HG03575 (cell line): ENCODE measurements at regions not wholly inside any gene's neighbourhood (a gene's known extent, or its start where the extent isn't known, plus 50 kb on each side); places are given as distances from the start of the nearest gene placed in this dataset.

Experiments
- ATAC-seq: cut with Tn5 transposase; IDR thresholded peaks from one replicate; pipeline ENCODE4 v1.9.1; 2021; ENCODE audit not compliant: unreplicated experiment, insufficient number of reproducible peaks, low FRiP score; ENCODE audit errors: extremely low read depth

- no peak for ATAC-seq
Observed at GRCh38 chr5:61620699-61621182, 288.7 kb downstream of the ZSWIM6 start.

GRCh38 chr5:61621202-61621650, 289.2 kb downstream of the ZSWIM6 start:
- no peak for ATAC-seq

- ATAC-seq = no peak
Observed at GRCh38 chr5:61622156-61622555, 290.1 kb downstream of the ZSWIM6 start.

- ATAC-seq = no peak
Observed at GRCh38 chr5:61623401-61624069, 291.5 kb downstream of the ZSWIM6 start.

- ATAC-seq = no peak
Observed at GRCh38 chr5:61624553-61625136, 292.6 kb downstream of the ZSWIM6 start.

- ATAC-seq = no peak
Observed at GRCh38 chr5:61625137-61625561, 293.1 kb downstream of the ZSWIM6 start.

- no peak for ATAC-seq
Observed at GRCh38 chr5:61625681-61626621, 293.9 kb downstream of the ZSWIM6 start.

GRCh38 chr5:61626639-61627282, 294.7 kb downstream of the ZSWIM6 start:
- ATAC-seq = no peak

- ATAC-seq = no peak
Observed at GRCh38 chr5:61627531-61627930, 295.5 kb downstream of the ZSWIM6 start.

GRCh38 chr5:61630908-61631307, 298.9 kb downstream of the ZSWIM6 start:
- no peak for ATAC-seq

GRCh38 chr5:61631438-61631941, 299.4 kb downstream of the ZSWIM6 start:
- no peak for ATAC-seq

- ATAC-seq = no peak
Observed at GRCh38 chr5:61632064-61632463, 300.0 kb downstream of the ZSWIM6 start.

GRCh38 chr5:61635271-61635670, 303.2 kb downstream of the ZSWIM6 start:
- ATAC-seq = no peak

- no peak for ATAC-seq
Observed at GRCh38 chr5:61637566-61637965, 305.5 kb downstream of the ZSWIM6 start.

- ATAC-seq = no peak
Observed at GRCh38 chr5:61638476-61638875, 306.4 kb downstream of the ZSWIM6 start.

- no peak for ATAC-seq
Observed at GRCh38 chr5:61640179-61641021, 308.3 kb downstream of the ZSWIM6 start.

GRCh38 chr5:61641748-61642565, 309.9 kb downstream of the ZSWIM6 start:
- no peak for ATAC-seq
